ENCODE measurements at regions not wholly inside any gene's neighbourhood (a gene's known extent, or its start where the extent isn't known, plus 50 kb on each side); places are given as distances from the start of the nearest gene placed in this dataset.

GRCh38 chr6:108742041-108742440 is 106.2 kb upstream of the ARMC2 start:
- no peaks in the 10 kb centered on the region for H3K79me2 ChIP-seq (ENCODE audit: insufficient read depth, low read depth)
- H3K36me3 ChIP-seq (ENCODE audit: insufficient read depth), result no peaks in the 10 kb centered on the region
- no peak overlapping the region for H3K4me2 ChIP-seq
- H3K27me3 ChIP-seq (ENCODE audit: insufficient read depth, low read depth), result no peaks in the 10 kb centered on the region
- no peaks in the 10 kb centered on the region for H4K20me1 ChIP-seq (ENCODE audit: insufficient read depth)
- no peak overlapping the region for H3K9ac ChIP-seq
- no peak overlapping the region for H3K27ac ChIP-seq
- TF ChIP-seq CTCF (conservative IDR thresholded peaks at IDR 0.05; ENCODE audit: low read depth, low read length), result no peak
- no peaks in the 10 kb centered on the region for H3K4me1 ChIP-seq (ENCODE audit: low read depth, poor library complexity, severe bottlenecking)
- H3K4me3 ChIP-seq (IDR thresholded peaks at IDR 0.05; ENCODE audit: insufficient read depth, low read depth, low read length), result no peak overlapping the region
- H2AFZ ChIP-seq (ENCODE audit: low read depth), result no peak overlapping the region

GRCh38 chr6:108744244-108744972 is 103.8 kb upstream of the ARMC2 start:
- Histone ChIP-seq H3K27ac (no peak overlapping the region), H3K36me3 (ENCODE audit: insufficient read depth) (no peaks in the 10 kb centered on the region), H3K27me3 (ENCODE audit: insufficient read depth, low read depth) (no peaks in the 10 kb centered on the region), H3K79me2 (ENCODE audit: insufficient read depth, low read depth) (no peaks in the 10 kb centered on the region), H4K20me1 (ENCODE audit: insufficient read depth) (no peaks in the 10 kb centered on the region), H3K4me2 (no peak overlapping the region), H2AFZ (ENCODE audit: low read depth) (no peak overlapping the region), H3K4me1 (ENCODE audit: low read depth, poor library complexity, severe bottlenecking) (no peaks in the 10 kb centered on the region), H3K4me3 (IDR thresholded peaks at IDR 0.05; ENCODE audit: insufficient read depth, low read depth, low read length) (no peak overlapping the region), H3K9ac (no peak overlapping the region)
- no peak for TF ChIP-seq CTCF (conservative IDR thresholded peaks at IDR 0.05; ENCODE audit: low read depth, low read length)

GRCh38 chr6:108744996-108745395 is 103.2 kb upstream of the ARMC2 start:
- Histone ChIP-seq H2AFZ (ENCODE audit: low read depth) (no peak overlapping the region), H3K27ac (no peak overlapping the region), H3K27me3 (ENCODE audit: insufficient read depth, low read depth) (no peaks in the 10 kb centered on the region), H3K79me2 (ENCODE audit: insufficient read depth, low read depth) (no peaks in the 10 kb centered on the region), H3K36me3 (ENCODE audit: insufficient read depth) (no peaks in the 10 kb centered on the region), H4K20me1 (ENCODE audit: insufficient read depth) (no peaks in the 10 kb centered on the region), H3K9ac (no peak overlapping the region), H3K4me1 (ENCODE audit: low read depth, poor library complexity, severe bottlenecking) (no peaks in the 10 kb centered on the region), H3K4me2 (no peak overlapping the region), H3K4me3 (IDR thresholded peaks at IDR 0.05; ENCODE audit: insufficient read depth, low read depth, low read length) (no peak overlapping the region)
- TF ChIP-seq CTCF (conservative IDR thresholded peaks at IDR 0.05; ENCODE audit: low read depth, low read length), result no peak

GRCh38 chr6:108745664-108746336 is 102.4 kb upstream of the ARMC2 start:
- Histone ChIP-seq H3K36me3 (ENCODE audit: insufficient read depth) (no peaks in the 10 kb centered on the region), H3K4me3 (IDR thresholded peaks at IDR 0.05; ENCODE audit: insufficient read depth, low read depth, low read length) (no peak overlapping the region), H3K4me2 (no peak overlapping the region), H3K79me2 (ENCODE audit: insufficient read depth, low read depth) (no peaks in the 10 kb centered on the region), H3K4me1 (ENCODE audit: low read depth, poor library complexity, severe bottlenecking) (no peaks in the 10 kb centered on the region), H3K27ac (no peak overlapping the region), H2AFZ (ENCODE audit: low read depth) (no peak overlapping the region), H4K20me1 (ENCODE audit: insufficient read depth) (no peaks in the 10 kb centered on the region), H3K9ac (no peak overlapping the region), H3K27me3 (ENCODE audit: insufficient read depth, low read depth) (no peaks in the 10 kb centered on the region)
- no peak for TF ChIP-seq CTCF (conservative IDR thresholded peaks at IDR 0.05; ENCODE audit: low read depth, low read length)

Measured in KMS-11 (cell line).